Peyer's patch (tissue), 4 donors: ENCODE measurements at regions not wholly inside any gene's neighbourhood (a gene's known extent, or its start where the extent isn't known, plus 50 kb on each side); places are given as distances from the start of the nearest gene placed in this dataset.

Experiments used
- DNase-seq, 3 donors: peaks; one replicate each; pipeline ENCODE4 v3.0.0-alpha.2; 2017 to 2019
- H3K27ac ChIP-seq, 4 donors: fragments of 200-600 bp; sonication (generic); one replicate each; pipeline ENCODE4 v1.5.1; 2016 to 2019
- H3K27me3 ChIP-seq, 2 donors: fragments of 200-600 bp; sonication (generic); one replicate each; pipeline ENCODE4 v1.5.1; 2019
- H3K36me3 ChIP-seq, 3 donors: fragments of 200-600 bp; sonication (generic); one replicate each; pipeline ENCODE4 v1.5.1; 2016 to 2019
- H3K4me1 ChIP-seq, 4 donors: fragments of 200-600 bp; sonication (generic); one replicate each; pipeline ENCODE4 v1.5.1; 2016 to 2019
- H3K4me3 ChIP-seq, 4 donors: fragments of 200-600 bp; sonication (generic); 1 replicate in 3 of 4; 2 replicates in 1 of 4; pipeline ENCODE4 v1.5.1; 2016 to 2019; ENCODE audit warnings: mild to moderate bottlenecking in 1 of 4
- H3K9me3 ChIP-seq, 4 donors: fragments of 200-600 bp; sonication (generic); one replicate each; pipeline ENCODE4 v1.5.1; 2016 to 2019; ENCODE audit warnings: mild to moderate bottlenecking in 1 of 4
- POLR2A ChIP-seq, 2 donors: fragments of 450-650 bp; IDR thresholded peaks; one replicate each; pipeline ENCODE4 v1.5.1; 2017; ENCODE audit warnings: antibody characterized with exemption in 2 of 2, mild to moderate bottlenecking in 2 of 2, moderate library complexity in 2 of 2
- TF ChIP-seq, protein P1 (sequence below), 6 experiments: fragments of 450-650 bp in 4 of 6; fragments of 200-600 bp in 2 of 6; sonication (generic) in 1 of 6; IDR thresholded peaks; one replicate each; pipeline ENCODE4 v1.5.1; 2017 to 2019; ENCODE audit warnings: antibody characterized with exemption in 6 of 6, mild to moderate bottlenecking in 3 of 6, moderate library complexity in 1 of 6

DNA sequence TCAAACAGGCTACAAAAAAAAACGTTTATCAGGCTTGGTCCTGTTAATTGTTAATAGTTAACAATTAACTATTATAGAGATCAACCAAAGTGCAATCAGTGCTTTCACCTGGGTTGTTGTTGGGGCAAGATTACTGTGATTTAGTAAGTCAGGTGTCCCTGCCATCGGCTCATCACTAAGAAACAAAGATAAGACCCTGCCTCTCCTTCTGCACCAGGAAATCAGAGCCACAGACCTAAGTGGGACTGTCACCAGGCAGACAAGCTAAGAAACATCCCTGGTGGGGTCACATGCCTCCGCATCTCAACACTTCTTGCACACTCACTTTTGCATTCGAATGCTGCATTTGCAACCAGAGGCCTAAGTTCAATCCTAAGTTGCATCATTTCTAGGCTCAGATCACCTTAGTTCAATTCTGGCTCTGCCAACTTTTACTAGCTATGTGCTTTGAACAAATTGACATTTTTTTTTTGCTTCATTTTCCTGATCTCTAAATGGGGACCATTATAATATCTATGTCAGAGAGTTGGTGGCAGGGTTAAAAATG lies 298.9 kb upstream of the B3GAT1 start:
- TF ChIP-seq POLR2A (IDR thresholded peaks at IDR 0.05), result no peak
- TF ChIP-seq, protein P1, sequence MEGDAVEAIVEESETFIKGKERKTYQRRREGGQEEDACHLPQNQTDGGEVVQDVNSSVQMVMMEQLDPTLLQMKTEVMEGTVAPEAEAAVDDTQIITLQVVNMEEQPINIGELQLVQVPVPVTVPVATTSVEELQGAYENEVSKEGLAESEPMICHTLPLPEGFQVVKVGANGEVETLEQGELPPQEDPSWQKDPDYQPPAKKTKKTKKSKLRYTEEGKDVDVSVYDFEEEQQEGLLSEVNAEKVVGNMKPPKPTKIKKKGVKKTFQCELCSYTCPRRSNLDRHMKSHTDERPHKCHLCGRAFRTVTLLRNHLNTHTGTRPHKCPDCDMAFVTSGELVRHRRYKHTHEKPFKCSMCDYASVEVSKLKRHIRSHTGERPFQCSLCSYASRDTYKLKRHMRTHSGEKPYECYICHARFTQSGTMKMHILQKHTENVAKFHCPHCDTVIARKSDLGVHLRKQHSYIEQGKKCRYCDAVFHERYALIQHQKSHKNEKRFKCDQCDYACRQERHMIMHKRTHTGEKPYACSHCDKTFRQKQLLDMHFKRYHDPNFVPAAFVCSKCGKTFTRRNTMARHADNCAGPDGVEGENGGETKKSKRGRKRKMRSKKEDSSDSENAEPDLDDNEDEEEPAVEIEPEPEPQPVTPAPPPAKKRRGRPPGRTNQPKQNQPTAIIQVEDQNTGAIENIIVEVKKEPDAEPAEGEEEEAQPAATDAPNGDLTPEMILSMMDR (IDR thresholded peaks at IDR 0.05), result no peak
- no peak overlapping the region for H3K4me3 ChIP-seq
- no peak for DNase-seq
- H3K36me3 ChIP-seq, result no peaks in the 10 kb centered on the region
- no peak overlapping the region for H3K27ac ChIP-seq
- H3K27me3 ChIP-seq, result no peaks in the 10 kb centered on the region
- H3K9me3 ChIP-seq, result no peaks in the 10 kb centered on the region
- no peaks in the 10 kb centered on the region for H3K4me1 ChIP-seq

DNA sequence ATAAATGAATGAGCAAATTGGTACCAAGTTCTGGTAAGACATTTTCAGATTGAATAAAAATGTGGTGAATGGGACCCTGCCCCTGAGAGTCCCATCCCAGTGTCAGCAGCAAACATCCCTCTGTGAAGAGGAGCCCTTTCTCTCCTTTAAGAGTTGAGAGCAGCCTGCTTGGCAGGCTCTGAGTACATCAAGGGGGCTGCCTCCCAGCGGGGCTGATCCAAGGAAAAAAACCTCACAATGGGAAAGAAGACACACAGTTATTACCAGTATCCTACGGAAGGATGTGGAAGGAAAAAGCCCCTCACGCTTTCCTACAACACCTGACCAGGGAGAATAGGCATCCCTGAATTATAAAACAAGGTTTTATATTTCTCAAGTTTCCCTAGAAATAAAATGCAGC lies 293.8 kb upstream of the B3GAT1 start:
- H3K36me3 ChIP-seq, result no peaks in the 10 kb centered on the region
- no peak for TF ChIP-seq POLR2A (IDR thresholded peaks at IDR 0.05)
- TF ChIP-seq, protein P1 (IDR thresholded peaks at IDR 0.05), result no peak
- H3K4me3 ChIP-seq, result no peak overlapping the region
- H3K4me1 ChIP-seq, result no peaks in the 10 kb centered on the region
- no peak overlapping the region for H3K27ac ChIP-seq
- H3K9me3 ChIP-seq, result no peaks in the 10 kb centered on the region
- no peak for DNase-seq
- no peaks in the 10 kb centered on the region for H3K27me3 ChIP-seq

DNA sequence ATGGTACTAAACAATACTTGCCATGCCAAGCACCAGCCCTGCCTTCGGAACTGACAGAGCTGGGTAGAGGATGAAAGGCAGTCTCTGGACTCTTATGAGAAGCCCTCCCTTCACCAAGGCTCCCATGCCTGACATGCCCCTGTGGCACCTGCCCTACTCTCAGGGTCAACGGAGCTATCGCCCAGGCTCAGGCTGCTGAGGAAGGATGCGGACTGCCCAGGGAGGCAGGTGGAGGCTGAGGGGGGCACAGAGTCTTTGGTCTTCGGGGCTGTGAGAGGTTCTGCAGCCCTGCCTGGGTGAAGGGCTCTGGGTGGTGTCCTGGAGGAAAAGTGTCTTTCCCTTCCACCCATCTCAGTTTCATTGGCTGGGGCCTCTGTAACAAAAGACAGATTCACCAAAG lies 290.8 kb upstream of the B3GAT1 start:
- Histone ChIP-seq H3K36me3 (no peaks in the 10 kb centered on the region), H3K4me1 (no peaks in the 10 kb centered on the region), H3K9me3 (no peaks in the 10 kb centered on the region), H3K4me3 (no peak overlapping the region), H3K27ac (no peak overlapping the region), H3K27me3 (no peaks in the 10 kb centered on the region)
- no peak for DNase-seq
- no peak for TF ChIP-seq POLR2A (IDR thresholded peaks at IDR 0.05)
- TF ChIP-seq, protein P1 (IDR thresholded peaks at IDR 0.05), result no peak

DNA sequence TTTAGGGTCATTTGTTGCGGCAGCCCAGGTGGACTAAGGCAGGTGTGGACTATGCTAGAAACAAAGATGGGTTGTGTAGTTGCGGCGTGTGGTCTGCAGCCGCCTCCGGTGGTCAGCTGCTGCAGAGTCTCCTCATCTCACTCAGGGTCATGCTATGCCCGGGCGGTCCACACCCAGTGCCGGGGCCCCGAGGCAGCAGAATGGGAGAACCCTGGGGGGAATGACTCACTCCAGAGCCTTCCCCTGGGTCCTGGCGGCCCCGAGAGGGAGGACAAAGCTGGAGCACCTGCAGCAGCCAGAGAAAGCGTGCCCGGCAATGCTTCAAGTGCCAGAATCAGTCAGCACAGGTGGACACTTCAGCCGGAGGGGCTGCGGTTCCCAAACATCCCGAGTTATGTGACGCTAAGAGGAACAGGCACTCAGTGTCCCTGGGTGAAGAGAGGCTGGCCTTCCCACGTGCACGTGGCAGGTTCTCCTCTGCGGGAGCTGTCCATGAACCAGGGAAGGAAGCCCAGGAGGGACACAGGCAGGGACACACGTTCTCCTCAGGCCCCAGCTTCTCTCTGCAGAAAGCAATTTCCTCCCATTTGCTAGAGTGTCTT lies 289.6 kb upstream of the B3GAT1 start:
- no peak overlapping the region for H3K27ac ChIP-seq
- no peaks in the 10 kb centered on the region for H3K36me3 ChIP-seq
- TF ChIP-seq POLR2A (IDR thresholded peaks at IDR 0.05), result no peak
- TF ChIP-seq, protein P1 (IDR thresholded peaks at IDR 0.05), result no peak
- DNase-seq, result no peak
- H3K4me3 ChIP-seq, result no peak overlapping the region
- H3K27me3 ChIP-seq, result no peaks in the 10 kb centered on the region
- no peaks in the 10 kb centered on the region for H3K4me1 ChIP-seq
- H3K9me3 ChIP-seq, result no peaks in the 10 kb centered on the region

DNA sequence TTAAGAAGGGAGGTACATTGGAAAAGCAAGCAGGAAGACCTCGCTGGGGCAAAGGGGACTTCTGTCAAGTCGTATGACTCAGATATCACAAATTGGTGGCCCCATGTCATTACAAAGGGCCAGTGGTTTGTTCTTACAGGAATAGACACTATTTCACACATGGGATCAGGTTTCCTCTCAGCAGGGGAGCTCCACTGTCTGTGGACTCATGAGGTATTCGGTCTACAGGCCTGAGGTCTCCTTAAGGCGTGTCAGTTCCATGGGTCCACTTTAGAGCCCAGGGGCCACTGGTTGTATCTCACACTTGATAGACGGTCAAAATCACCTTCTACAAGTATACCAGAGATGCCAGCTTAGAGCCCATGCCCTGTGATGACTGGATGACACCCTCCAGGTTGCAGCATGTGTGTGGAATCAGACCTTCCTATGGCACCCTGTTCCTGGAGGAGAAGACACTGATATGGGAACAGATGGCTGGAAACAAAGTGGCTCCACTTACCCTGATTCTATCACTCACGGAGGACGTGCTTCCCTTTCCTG lies 288.1 kb upstream of the B3GAT1 start:
- Histone ChIP-seq H3K4me3 (no peak overlapping the region), H3K4me1 (no peaks in the 10 kb centered on the region)

More for the DNA sequence above, 288.1 kb upstream of the B3GAT1 start:
- Histone ChIP-seq H3K27ac (no peak overlapping the region), H3K27me3 (no peaks in the 10 kb centered on the region), H3K36me3 (no peaks in the 10 kb centered on the region), H3K9me3 (no peaks in the 10 kb centered on the region)
- no peak for DNase-seq
- TF ChIP-seq, protein P1 (IDR thresholded peaks at IDR 0.05), result no peak
- no peak for TF ChIP-seq POLR2A (IDR thresholded peaks at IDR 0.05)
